Sigmoid colon (tissue), 6 donors: ENCODE measurements at regions not wholly inside any gene's neighbourhood (a gene's known extent, or its start where the extent isn't known, plus 50 kb on each side); places are given as distances from the start of the nearest gene placed in this dataset.

Experiments
- DNase-seq: peaks from one replicate; pipeline ENCODE4 v3.0.0-alpha.2; 2019
- H3K27ac ChIP-seq, 4 donors: fragments of 200-600 bp; sonication (generic); one replicate each; pipeline ENCODE4 v1.5.1; 2016 to 2019; ENCODE audit warnings: mild to moderate bottlenecking in 1 of 4
- H3K27me3 ChIP-seq, 3 donors: fragments of 200-600 bp; sonication (generic); one replicate each; pipeline ENCODE4 v1.5.1; 2019; ENCODE audit warnings: mild to moderate bottlenecking in 1 of 3
- H3K36me3 ChIP-seq, 4 donors: fragments of 200-600 bp; sonication (generic); one replicate each; pipeline ENCODE4 v1.5.1; 2016 to 2019
- H3K4me1 ChIP-seq, 4 donors: fragments of 200-600 bp; sonication (generic); one replicate each; pipeline ENCODE4 v1.5.1; 2017 to 2019
- H3K4me3 ChIP-seq, 4 donors: fragments of 200-600 bp; sonication (generic); one replicate each; pipeline ENCODE4 v1.5.1; 2017 to 2019; ENCODE audit warnings: mild to moderate bottlenecking in 2 of 4, moderate library complexity in 1 of 4
- H3K9me3 ChIP-seq, 4 donors: fragments of 200-600 bp in 3 of 4; sonication (generic) in 3 of 4; one replicate each; pipeline versions ENCODE4 v1.5.1 to v1.6.1; 2013 to 2019
- EP300 ChIP-seq, 4 donors: sonication (generic); formaldehyde crosslinking; IDR thresholded peaks; one replicate each; pipeline ENCODE4 v1.6.1; 2017; ENCODE audit warnings: antibody characterized with exemption in 4 of 4
- POLR2A ChIP-seq, 2 donors: fragments of 450-650 bp; IDR thresholded peaks; one replicate each; pipeline ENCODE4 v1.6.1; 2016; ENCODE audit warnings: antibody characterized with exemption in 2 of 2, mild to moderate bottlenecking in 2 of 2, moderate library complexity in 2 of 2
- POLR2AphosphoS5 ChIP-seq, 4 donors: sonication (generic); formaldehyde crosslinking; IDR thresholded peaks; one replicate each; pipeline ENCODE4 v1.6.1; 2017; ENCODE audit warnings: antibody characterized with exemption in 4 of 4
- WGBS, 2 donors: extraction: QIAGEN DNeasy Blood & Tissue Kit; methylation state at CpG; one replicate each; pipeline ENCODE4 v1.1.7; 2013; 5-methylcytosine and 5-hydroxymethylcytosine counted together
- intact Hi-C: fragments of 100-400 bp; cut with DNase I; formaldehyde crosslinking; loops from one replicate; pipeline ENCODE4 v1.15.1; 2023
- TF ChIP-seq, protein P1 (sequence below), 4 experiments: fragments of 450-650 bp in 3 of 4; fragments of 200-600 bp in 1 of 4; IDR thresholded peaks; one replicate each; pipeline ENCODE4 v1.5.1; 2016 to 2019; ENCODE audit warnings: antibody characterized with exemption in 4 of 4, mild to moderate bottlenecking in 3 of 4, moderate library complexity in 2 of 4
- donor health status: healthy with polysubstance abuse.
- donor health status: healthy.

DNA sequence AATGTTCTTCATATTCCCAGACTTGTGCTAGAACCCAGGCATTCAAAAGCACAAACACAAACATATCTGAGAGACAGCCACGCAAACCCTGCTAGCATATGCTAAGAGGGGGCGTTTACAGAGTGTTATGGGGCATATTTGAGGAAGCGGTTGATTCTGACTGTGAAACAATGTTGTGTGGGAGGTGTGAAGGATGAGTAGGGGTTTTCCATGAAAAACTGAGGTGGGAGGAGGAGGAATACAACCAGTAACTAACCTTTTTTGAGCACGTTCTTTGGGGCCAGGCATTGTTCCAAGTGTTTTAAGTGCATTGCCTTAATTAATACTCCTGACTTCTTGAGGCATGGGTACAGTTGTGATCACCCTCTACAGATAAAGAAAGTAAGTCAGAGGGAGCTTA lies 499.5 kb downstream of the AACS start:
- Histone ChIP-seq H3K27me3 (no peaks in the 10 kb centered on the region), H3K27ac (no peak overlapping the region), H3K4me1 (no peaks in the 10 kb centered on the region), H3K36me3 (no peaks in the 10 kb centered on the region), H3K4me3 (no peak overlapping the region), H3K9me3 (peaks cover 0 to 2% (median 0%) of the 10 kb centered on the region in 4 donors)
- intact Hi-C loops = no loop called here
- no peak for DNase-seq
- TF ChIP-seq POLR2AphosphoS5 (IDR thresholded peaks at IDR 0.05) (no peak), POLR2A (IDR thresholded peaks at IDR 0.05) (no peak)
- TF ChIP-seq, protein P1, sequence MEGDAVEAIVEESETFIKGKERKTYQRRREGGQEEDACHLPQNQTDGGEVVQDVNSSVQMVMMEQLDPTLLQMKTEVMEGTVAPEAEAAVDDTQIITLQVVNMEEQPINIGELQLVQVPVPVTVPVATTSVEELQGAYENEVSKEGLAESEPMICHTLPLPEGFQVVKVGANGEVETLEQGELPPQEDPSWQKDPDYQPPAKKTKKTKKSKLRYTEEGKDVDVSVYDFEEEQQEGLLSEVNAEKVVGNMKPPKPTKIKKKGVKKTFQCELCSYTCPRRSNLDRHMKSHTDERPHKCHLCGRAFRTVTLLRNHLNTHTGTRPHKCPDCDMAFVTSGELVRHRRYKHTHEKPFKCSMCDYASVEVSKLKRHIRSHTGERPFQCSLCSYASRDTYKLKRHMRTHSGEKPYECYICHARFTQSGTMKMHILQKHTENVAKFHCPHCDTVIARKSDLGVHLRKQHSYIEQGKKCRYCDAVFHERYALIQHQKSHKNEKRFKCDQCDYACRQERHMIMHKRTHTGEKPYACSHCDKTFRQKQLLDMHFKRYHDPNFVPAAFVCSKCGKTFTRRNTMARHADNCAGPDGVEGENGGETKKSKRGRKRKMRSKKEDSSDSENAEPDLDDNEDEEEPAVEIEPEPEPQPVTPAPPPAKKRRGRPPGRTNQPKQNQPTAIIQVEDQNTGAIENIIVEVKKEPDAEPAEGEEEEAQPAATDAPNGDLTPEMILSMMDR (IDR thresholded peaks at IDR 0.05) = no peak
- 78 to 82% methylated on average over 4 of the region's 4 CpGs for WGBS, 2 donors

DNA sequence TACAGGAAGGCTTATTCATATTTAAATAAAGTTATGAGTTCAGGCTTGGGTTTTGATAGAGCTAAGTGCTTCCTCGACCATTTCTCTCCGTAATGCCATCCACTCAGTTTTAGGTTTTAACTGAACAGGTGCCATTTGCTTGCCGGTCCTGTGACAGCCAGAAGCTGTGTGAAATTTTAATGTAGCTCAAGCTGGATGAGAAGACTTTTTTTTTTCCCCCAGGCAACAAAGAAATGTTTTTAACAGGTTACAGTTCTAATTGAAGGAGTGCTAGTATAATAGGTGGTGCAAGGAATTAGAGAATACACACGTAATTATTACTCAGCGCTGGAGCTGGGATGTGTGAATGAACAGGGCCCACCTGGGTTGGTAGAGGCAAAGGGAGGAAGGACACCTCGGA lies 502.3 kb downstream of the AACS start:
- WGBS, 2 donors = 85 to 89% methylated on average over 6 of the region's 6 CpGs

DNA sequence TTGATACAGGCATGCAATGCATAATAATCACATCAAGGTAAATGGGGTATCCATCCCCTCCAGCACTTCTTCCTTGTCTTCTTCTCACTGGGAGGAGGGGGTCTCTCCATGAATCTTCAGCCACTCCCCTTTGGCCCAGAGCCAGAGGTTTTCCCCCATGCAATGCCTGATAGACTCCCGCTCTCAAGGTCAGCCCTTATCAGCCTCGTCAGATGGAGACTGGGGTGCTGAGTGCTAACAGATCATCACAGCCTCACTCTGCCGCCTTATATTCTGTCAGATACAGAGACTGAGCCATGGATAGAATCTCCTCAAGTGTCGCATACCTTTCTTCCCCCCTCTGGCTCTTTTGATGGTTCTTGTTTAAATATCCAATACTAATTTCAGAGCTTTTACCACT lies 503.1 kb downstream of the AACS start:
- Histone ChIP-seq H3K4me1 (no peaks in the 10 kb centered on the region), H3K27me3 (no peaks in the 10 kb centered on the region), H3K4me3 (no peak overlapping the region), H3K27ac (no peak overlapping the region), H3K9me3 (peaks cover 0 to 2% (median 0%) of the 10 kb centered on the region in 4 donors), H3K36me3 (no peaks in the 10 kb centered on the region)
- DNase-seq = no peak
- TF ChIP-seq POLR2AphosphoS5 (IDR thresholded peaks at IDR 0.05) = no peak
- TF ChIP-seq, protein P1 (IDR thresholded peaks at IDR 0.05) = no peak
- no peak for TF ChIP-seq POLR2A (IDR thresholded peaks at IDR 0.05)
- no peak for TF ChIP-seq EP300 (IDR thresholded peaks at IDR 0.05)
- intact Hi-C loops = no loop called here
- 39 to 66% methylated on average over 4 of the region's 4 CpGs for WGBS, 2 donors

More for the DNA sequence above, 502.3 kb downstream of the AACS start:
- TF ChIP-seq POLR2AphosphoS5 (IDR thresholded peaks at IDR 0.05) = no peak
- no peak for TF ChIP-seq POLR2A (IDR thresholded peaks at IDR 0.05)
- no peak for TF ChIP-seq EP300 (IDR thresholded peaks at IDR 0.05)
- TF ChIP-seq, protein P1 (IDR thresholded peaks at IDR 0.05) = no peak
- Histone ChIP-seq H3K27me3 (no peaks in the 10 kb centered on the region), H3K27ac (no peak overlapping the region), H3K36me3 (no peaks in the 10 kb centered on the region), H3K4me1 (no peaks in the 10 kb centered on the region), H3K4me3 (no peak overlapping the region), H3K9me3 (peaks cover 0 to 2% (median 0%) of the 10 kb centered on the region in 4 donors)
- DNase-seq = no peak
- intact Hi-C loops = no loop called here

DNA sequence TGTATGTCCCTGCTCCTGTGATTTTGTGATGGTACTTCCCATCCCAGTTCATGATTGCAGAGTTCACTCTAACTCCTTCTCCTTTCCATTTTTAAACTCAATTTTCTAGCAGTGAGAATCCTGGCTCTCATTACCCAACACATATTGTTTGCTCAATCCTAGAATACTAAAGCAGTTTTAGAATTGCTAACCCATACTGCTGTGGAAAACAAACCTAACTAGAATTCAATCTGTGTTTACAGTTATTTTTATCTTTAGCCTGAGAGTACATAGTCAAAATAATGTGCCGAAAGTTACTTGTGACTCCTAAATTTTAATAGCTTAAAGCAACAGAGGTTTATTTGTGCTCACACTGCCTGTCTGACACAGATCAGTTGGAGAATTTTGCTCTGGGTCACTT lies 508.0 kb downstream of the AACS start:
- TF ChIP-seq, protein P1 (IDR thresholded peaks at IDR 0.05) = no peak
- TF ChIP-seq POLR2AphosphoS5 (IDR thresholded peaks at IDR 0.05) (no peak), EP300 (IDR thresholded peaks at IDR 0.05) (no peak), POLR2A (IDR thresholded peaks at IDR 0.05) (no peak)
- no peak for DNase-seq

DNA sequence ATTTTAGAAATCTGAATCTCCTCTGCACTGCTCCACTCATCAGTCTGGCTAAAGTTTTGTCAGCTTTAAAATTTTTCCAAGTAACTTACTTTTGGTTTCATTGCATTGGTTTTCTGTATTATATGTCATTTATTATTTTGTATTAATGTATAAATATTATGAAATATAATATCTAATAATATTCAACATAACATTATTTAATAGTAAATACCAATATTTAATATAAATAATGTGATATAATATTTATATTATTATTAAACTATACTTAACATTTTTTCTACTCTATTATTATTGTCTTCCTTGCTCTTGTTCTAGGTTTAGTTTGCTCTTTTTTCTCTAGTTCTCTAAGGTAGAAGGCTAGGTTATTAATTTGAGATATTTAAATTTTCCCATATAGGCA lies 512.1 kb downstream of the AACS start:
- H3K36me3 ChIP-seq = no peaks in the 10 kb centered on the region
- no peak overlapping the region for H3K4me3 ChIP-seq
- TF ChIP-seq, protein P1 (IDR thresholded peaks at IDR 0.05) = no peak
- no peak for TF ChIP-seq POLR2AphosphoS5 (IDR thresholded peaks at IDR 0.05)
- no peak for TF ChIP-seq EP300 (IDR thresholded peaks at IDR 0.05)
- H3K9me3 ChIP-seq = peaks cover 0 to 8% (median 2%) of the 10 kb centered on the region in 4 donors
- no peaks in the 10 kb centered on the region for H3K4me1 ChIP-seq
- no peak overlapping the region for H3K27ac ChIP-seq
- intact Hi-C loops = no loop called here
- H3K27me3 ChIP-seq = no peaks in the 10 kb centered on the region
- DNase-seq = no peak

More for the DNA sequence above, 508.0 kb downstream of the AACS start:
- Histone ChIP-seq H3K27ac (no peak overlapping the region), H3K27me3 (no peaks in the 10 kb centered on the region), H3K4me1 (no peaks in the 10 kb centered on the region), H3K4me3 (no peak overlapping the region), H3K36me3 (no peaks in the 10 kb centered on the region), H3K9me3 (peaks cover 0 to 4% (median 0%) of the 10 kb centered on the region in 4 donors)
- intact Hi-C loops = no loop called here
- WGBS, 2 donors = 71 to 77% methylated on average over 1 of the region's 1 CpG
